Mucosa of rectum (tissue), 2 donors: ENCODE measurements at regions not wholly inside any gene's neighbourhood (a gene's known extent, or its start where the extent isn't known, plus 50 kb on each side); places are given as distances from the start of the nearest gene placed in this dataset.

Experiments used
- H3K27ac ChIP-seq, 2 donors: one replicate each; pipeline ENCODE4 v1.7.0; 2013; ENCODE audit warnings: inconsistent platforms in 2 of 2, low read depth in 2 of 2, low read length in 2 of 2
- H3K27me3 ChIP-seq, 2 donors: one replicate each; pipeline ENCODE4 v1.7.0; 2013; ENCODE audit warnings: low read length in 2 of 2; ENCODE audit not compliant: control insufficient read depth in 2 of 2, insufficient read depth in 2 of 2
- H3K36me3 ChIP-seq, 2 donors: one replicate each; pipeline ENCODE4 v1.7.0; 2013; ENCODE audit warnings: low read length in 2 of 2; ENCODE audit not compliant: control insufficient read depth in 2 of 2, insufficient read depth in 2 of 2
- H3K4me1 ChIP-seq, 2 donors: one replicate each; pipeline ENCODE4 v1.7.0; 2013; ENCODE audit warnings: low read length in 2 of 2, mild to moderate bottlenecking in 1 of 2; ENCODE audit not compliant: control insufficient read depth in 2 of 2, insufficient read depth in 2 of 2
- H3K4me3 ChIP-seq, 2 donors: one replicate each; pipeline ENCODE4 v1.7.0; 2013; ENCODE audit warnings: low read length in 2 of 2
- H3K9ac ChIP-seq, 2 donors: one replicate each; pipeline ENCODE4 v1.7.0; 2013; ENCODE audit warnings: low read length in 2 of 2, low read depth in 1 of 2, mild to moderate bottlenecking in 1 of 2
- H3K9me3 ChIP-seq, 2 donors: one replicate each; pipeline ENCODE4 v1.7.0; 2013; ENCODE audit warnings: low read length in 2 of 2; ENCODE audit not compliant: control insufficient read depth in 2 of 2
- donor health status: healthy.
- donor health status: Normal muscosa, but diverticular disease.

DNA sequence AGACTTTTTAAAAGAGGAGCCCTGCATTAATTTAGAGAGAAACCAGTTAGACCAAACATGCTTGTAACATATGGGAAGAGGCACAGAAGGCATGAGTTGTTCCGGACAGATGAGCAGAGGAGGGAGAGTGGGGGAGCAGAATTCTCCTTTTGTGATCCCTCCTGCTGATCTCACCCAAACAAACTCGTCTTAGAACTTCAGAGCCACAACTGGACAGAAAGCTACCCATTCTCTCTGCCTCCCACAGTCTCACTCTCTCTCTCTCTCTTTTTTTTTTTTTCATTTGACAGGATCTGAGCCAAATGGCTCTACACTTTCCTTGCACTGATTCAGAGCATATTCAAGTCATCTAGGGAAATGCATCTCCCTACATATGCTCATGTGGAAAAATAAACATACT lies 196.0 kb upstream of the PAPPA start:
- no peaks in the 10 kb centered on the region for H3K36me3 ChIP-seq
- no peaks in the 10 kb centered on the region for H3K27me3 ChIP-seq
- H3K9ac ChIP-seq, result no peak overlapping the region
- H3K4me3 ChIP-seq, result no peak overlapping the region
- no peak overlapping the region for H3K27ac ChIP-seq
- no peaks in the 10 kb centered on the region for H3K4me1 ChIP-seq
- no peaks in the 10 kb centered on the region for H3K9me3 ChIP-seq

GRCh38 chr9:115964710-115965347 lies 188.8 kb upstream of the PAPPA start:
- Histone ChIP-seq H3K4me3 (no peak overlapping the region), H3K9ac (no peak overlapping the region), H3K9me3 (no peaks in the 10 kb centered on the region), H3K27ac (no peak overlapping the region), H3K27me3 (no peaks in the 10 kb centered on the region), H3K4me1 (no peaks in the 10 kb centered on the region), H3K36me3 (no peaks in the 10 kb centered on the region)

GRCh38 chr9:115966660-115967059 lies 186.9 kb upstream of the PAPPA start:
- Histone ChIP-seq H3K9ac (no peak overlapping the region), H3K9me3 (no peaks in the 10 kb centered on the region), H3K4me1 (no peaks in the 10 kb centered on the region), H3K4me3 (no peak overlapping the region), H3K27me3 (no peaks in the 10 kb centered on the region), H3K27ac (no peak overlapping the region), H3K36me3 (no peaks in the 10 kb centered on the region)

DNA sequence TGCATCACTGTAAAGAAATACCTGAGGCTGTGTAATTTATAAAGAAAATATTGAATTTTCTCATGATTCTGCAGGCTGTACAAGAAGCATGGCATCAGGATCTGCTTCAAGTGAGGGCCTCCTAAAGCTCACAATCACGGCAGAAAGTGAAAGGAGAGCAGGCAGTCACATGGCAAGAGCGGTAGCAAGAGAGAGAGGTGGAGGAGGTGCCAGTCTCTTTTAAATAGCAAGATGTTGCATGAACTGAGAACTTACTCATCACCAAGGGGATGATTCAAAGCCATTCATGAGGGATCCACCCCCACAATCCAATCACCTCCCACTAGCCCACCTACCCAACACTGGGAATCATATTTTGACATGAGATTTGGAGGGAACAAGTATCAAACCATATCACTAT lies 184.5 kb upstream of the PAPPA start:
- Histone ChIP-seq H3K27me3 (no peaks in the 10 kb centered on the region), H3K27ac (no peak overlapping the region), H3K9me3 (no peaks in the 10 kb centered on the region), H3K4me1 (no peaks in the 10 kb centered on the region), H3K36me3 (no peaks in the 10 kb centered on the region), H3K9ac (no peak overlapping the region), H3K4me3 (no peak overlapping the region)

DNA sequence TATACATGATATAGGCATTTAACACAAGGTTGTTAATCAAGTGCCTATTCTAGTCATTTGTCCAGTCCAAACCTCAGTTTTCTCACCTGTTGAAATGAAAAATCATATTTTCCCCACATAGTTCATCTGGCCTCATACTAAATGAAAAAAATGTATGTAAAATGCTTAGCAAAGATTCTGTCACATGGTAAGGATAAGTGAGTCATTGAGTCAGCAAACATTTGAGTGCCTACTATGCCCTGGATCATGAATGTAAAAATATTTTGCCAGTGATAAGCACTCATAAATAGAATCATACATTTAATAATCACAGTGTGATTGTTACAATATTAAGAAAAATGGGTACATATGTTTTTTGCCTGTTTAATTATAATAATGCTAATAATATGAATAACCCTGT lies 181.2 kb upstream of the PAPPA start:
- no peaks in the 10 kb centered on the region for H3K27me3 ChIP-seq
- H3K4me1 ChIP-seq, result no peaks in the 10 kb centered on the region
- no peaks in the 10 kb centered on the region for H3K36me3 ChIP-seq
- H3K9me3 ChIP-seq, result no peaks in the 10 kb centered on the region
- no peak overlapping the region for H3K4me3 ChIP-seq
- H3K27ac ChIP-seq, result no peak overlapping the region
- H3K9ac ChIP-seq, result no peak overlapping the region

DNA sequence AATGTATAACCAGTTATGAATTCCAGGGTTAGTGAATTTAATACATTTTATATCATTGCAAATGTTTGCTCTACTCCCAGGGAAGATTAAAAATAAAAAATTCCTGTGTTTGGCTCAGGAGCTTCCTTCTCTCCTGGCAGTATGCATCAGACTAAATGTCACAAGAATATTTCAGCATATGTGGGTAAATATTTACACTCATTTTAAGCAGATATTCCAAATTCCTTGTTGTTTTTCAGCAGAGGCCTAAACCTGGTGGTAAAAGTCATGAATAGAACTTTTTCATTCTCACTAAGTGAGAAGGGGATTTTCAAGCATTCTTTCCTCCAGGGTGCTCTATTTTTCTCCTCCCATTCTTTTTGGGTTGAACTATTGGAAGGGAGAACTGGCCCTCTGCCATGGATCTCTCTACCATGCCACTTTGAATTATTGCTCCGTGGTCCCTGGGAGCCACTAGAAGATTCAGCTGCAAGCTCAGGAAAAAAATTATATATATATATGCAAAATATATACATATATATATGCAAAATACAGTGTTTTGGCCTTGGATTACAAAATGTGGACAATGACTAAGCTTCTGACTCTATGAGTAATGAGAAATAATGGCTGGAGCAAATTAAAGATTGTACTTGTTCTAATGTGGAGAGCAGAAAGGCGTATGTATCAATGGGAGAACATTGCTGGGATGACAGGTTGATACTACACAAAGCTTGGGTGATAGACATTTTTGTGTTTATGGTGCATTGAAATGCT lies 180.6 kb upstream of the PAPPA start:
- Histone ChIP-seq H3K27ac (no peak overlapping the region), H3K9ac (no peak overlapping the region), H3K4me3 (no peak overlapping the region), H3K4me1 (no peaks in the 10 kb centered on the region), H3K9me3 (no peaks in the 10 kb centered on the region), H3K27me3 (no peaks in the 10 kb centered on the region), H3K36me3 (no peaks in the 10 kb centered on the region)

DNA sequence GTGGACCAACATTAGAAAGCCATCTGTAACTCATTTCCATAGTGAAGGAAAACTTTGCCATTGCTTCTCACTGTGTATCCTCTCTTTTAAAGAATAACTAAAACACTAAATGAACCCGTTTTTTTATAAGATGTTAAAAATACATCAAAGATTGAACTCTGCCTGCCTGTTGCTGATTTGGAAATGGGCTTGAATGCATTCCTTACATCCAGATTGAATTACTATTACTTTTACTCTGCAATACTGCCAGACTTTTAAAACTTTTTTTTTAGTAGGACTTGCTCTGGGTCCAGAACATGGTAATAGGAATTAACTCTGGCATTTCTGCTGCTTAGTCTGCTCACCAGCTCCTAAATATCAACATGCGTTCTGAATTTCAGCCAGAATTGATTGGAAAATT lies 176.8 kb upstream of the PAPPA start:
- H3K27me3 ChIP-seq, result no peaks in the 10 kb centered on the region

DNA sequence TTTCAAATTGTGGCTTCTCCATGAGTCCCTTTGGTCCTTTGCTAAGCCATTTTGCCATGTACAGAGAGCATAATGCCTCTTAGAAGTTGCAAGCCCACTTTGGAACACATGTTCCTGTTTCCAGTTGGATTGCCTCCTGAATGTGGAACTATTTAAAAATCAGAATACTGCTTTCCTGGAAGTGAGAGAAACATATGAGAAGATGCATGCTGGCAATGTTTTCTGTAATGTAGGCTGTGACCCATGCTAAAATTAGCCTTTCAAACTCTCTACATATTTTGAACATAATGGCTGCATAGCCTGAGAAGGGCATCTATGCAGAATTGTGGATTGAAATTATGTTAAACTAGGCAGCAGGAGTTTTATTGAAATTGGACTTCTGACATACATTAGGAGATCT lies 175.5 kb upstream of the PAPPA start:
- Histone ChIP-seq H3K9ac (no peak overlapping the region), H3K36me3 (no peaks in the 10 kb centered on the region), H3K4me3 (no peak overlapping the region), H3K27me3 (no peaks in the 10 kb centered on the region), H3K27ac (no peak overlapping the region), H3K4me1 (no peaks in the 10 kb centered on the region), H3K9me3 (no peaks in the 10 kb centered on the region)

More for the DNA sequence above, 176.8 kb upstream of the PAPPA start:
- Histone ChIP-seq H3K9me3 (no peaks in the 10 kb centered on the region), H3K4me1 (no peaks in the 10 kb centered on the region), H3K36me3 (no peaks in the 10 kb centered on the region), H3K9ac (no peak overlapping the region), H3K4me3 (no peak overlapping the region), H3K27ac (no peak overlapping the region)

GRCh38 chr9:115978659-115979096 lies 174.9 kb upstream of the PAPPA start:
- Histone ChIP-seq H3K4me3 (no peak overlapping the region), H3K9me3 (no peaks in the 10 kb centered on the region), H3K27ac (no peak overlapping the region), H3K27me3 (no peaks in the 10 kb centered on the region), H3K4me1 (no peaks in the 10 kb centered on the region), H3K9ac (no peak overlapping the region), H3K36me3 (no peaks in the 10 kb centered on the region)

GRCh38 chr9:115980054-115980453 lies 173.5 kb upstream of the PAPPA start:
- Histone ChIP-seq H3K4me3 (no peak overlapping the region), H3K9me3 (no peaks in the 10 kb centered on the region), H3K27me3 (no peaks in the 10 kb centered on the region), H3K27ac (no peak overlapping the region), H3K9ac (no peak overlapping the region), H3K36me3 (no peaks in the 10 kb centered on the region), H3K4me1 (no peaks in the 10 kb centered on the region)
